Dedifferentiated amniotic fluid mesenchymal stem cell (primary cell): ENCODE measurements at regions not wholly inside any gene's neighbourhood (a gene's known extent, or its start where the extent isn't known, plus 50 kb on each side); places are given as distances from the start of the nearest gene placed in this dataset.
"Not testable (repeated sequence)": the region's sequence is repeated elsewhere in the genome, so short reads cannot be mapped to it uniquely, and the experiment has no call there.

Experiments
- DNase-seq: peaks from one replicate; pipeline ENCODE4 v3.0.0-alpha.2; 2016; ENCODE audit errors: extremely low spot score

- no peak for DNase-seq
These were observed 66.1 kb downstream of the GADD45G start for GRCh38 chr9:89670801-89671434.

- no peak for DNase-seq
These were observed 69.8 kb downstream of the GADD45G start for GRCh38 chr9:89674667-89675057.

GRCh38 chr9:89675058-89675742, 70.4 kb downstream of the GADD45G start:
- DNase-seq: no peak

- DNase-seq: no peak
These were observed 71.5 kb downstream of the GADD45G start for GRCh38 chr9:89676281-89676680.

GRCh38 chr9:89677702-89678395, 73.0 kb downstream of the GADD45G start:
- DNase-seq: no peak

GRCh38 chr9:89678396-89679015, 73.7 kb downstream of the GADD45G start:
- no peak for DNase-seq

GRCh38 chr9:89679016-89679415, 74.2 kb downstream of the GADD45G start:
- DNase-seq: no peak

- no peak for DNase-seq
These were observed 74.8 kb downstream of the GADD45G start for GRCh38 chr9:89679581-89679980.

- DNase-seq: no peak
These were observed 76.0 kb downstream of the GADD45G start for GRCh38 chr9:89680547-89681467.

- DNase-seq: not testable (repeated sequence)
These were observed 76.7 kb downstream of the GADD45G start for GRCh38 chr9:89681468-89681859.

- DNase-seq: no peak
These were observed 78.8 kb downstream of the GADD45G start for GRCh38 chr9:89683626-89684025.

- DNase-seq: no peak
These were observed 79.4 kb downstream of the GADD45G start for GRCh38 chr9:89684218-89684617.

GRCh38 chr9:89684912-89685636, 80.3 kb downstream of the GADD45G start:
- no peak for DNase-seq

- DNase-seq: no peak
These were observed 80.9 kb downstream of the GADD45G start for GRCh38 chr9:89685698-89686097.

GRCh38 chr9:89686126-89686525, 81.3 kb downstream of the GADD45G start:
- no peak for DNase-seq

- DNase-seq: no peak
These were observed 81.8 kb downstream of the GADD45G start for GRCh38 chr9:89686621-89687020.

- DNase-seq: no peak
These were observed 82.4 kb downstream of the GADD45G start for GRCh38 chr9:89687188-89687587.

- DNase-seq: no peak
These were observed 83.0 kb downstream of the GADD45G start for GRCh38 chr9:89687848-89688247.

- not testable (repeated sequence) for DNase-seq
These were observed 84.5 kb downstream of the GADD45G start for GRCh38 chr9:89689321-89689720.

- DNase-seq: no peak
These were observed 85.6 kb downstream of the GADD45G start for GRCh38 chr9:89690334-89690912.
